ENCODE measurements at regions not wholly inside any gene's neighbourhood (a gene's known extent, or its start where the extent isn't known, plus 50 kb on each side); places are given as distances from the start of the nearest gene placed in this dataset.

GRCh38 chr20:48463916-48464315, 363.9 kb downstream of the PREX1 start:
- DNase-seq = no peak

- DNase-seq = no peak
These were observed 364.6 kb downstream of the PREX1 start for GRCh38 chr20:48463096-48463720.

- DNase-seq = no peak
These were observed 366.1 kb downstream of the PREX1 start for GRCh38 chr20:48461735-48462119.

- DNase-seq = no peak
These were observed 366.6 kb downstream of the PREX1 start for GRCh38 chr20:48461091-48461734.

- DNase-seq = no peak
These were observed 367.1 kb downstream of the PREX1 start for GRCh38 chr20:48460681-48461080.

- no peak for DNase-seq
These were observed 367.9 kb downstream of the PREX1 start for GRCh38 chr20:48459722-48460395.

GRCh38 chr20:48458601-48459385, 369.0 kb downstream of the PREX1 start:
- DNase-seq = no peak

GRCh38 chr20:48458003-48458377, 369.8 kb downstream of the PREX1 start:
- no peak for DNase-seq

- no peak for DNase-seq
These were observed 370.4 kb downstream of the PREX1 start for GRCh38 chr20:48457193-48458002.

GRCh38 chr20:48456366-48457192, 371.2 kb downstream of the PREX1 start:
- DNase-seq = no peak

GRCh38 chr20:48455651-48456365, 372.0 kb downstream of the PREX1 start:
- no peak for DNase-seq

- no peak for DNase-seq
These were observed 372.9 kb downstream of the PREX1 start for GRCh38 chr20:48454671-48455490.

GRCh38 chr20:48453477-48454093, 374.2 kb downstream of the PREX1 start:
- DNase-seq = no peak

- no peak for DNase-seq
These were observed 376.4 kb downstream of the PREX1 start for GRCh38 chr20:48451401-48451800.

GRCh38 chr20:48448666-48449600, 378.9 kb downstream of the PREX1 start:
- no peak for DNase-seq

GRCh38 chr20:48447456-48447855, 380.3 kb downstream of the PREX1 start:
- no peak for DNase-seq

GRCh38 chr20:48445827-48446226, 382.0 kb downstream of the PREX1 start:
- no peak for DNase-seq

- DNase-seq = no peak
These were observed 383.6 kb downstream of the PREX1 start for GRCh38 chr20:48444249-48444648.
